Mesenchymal stem cell (in vitro differentiated cells and primary cell): ENCODE measurements at regions not wholly inside any gene's neighbourhood (a gene's known extent, or its start where the extent isn't known, plus 50 kb on each side); places are given as distances from the start of the nearest gene placed in this dataset.

Source experiments
- DNase-seq: peaks from one replicate; pipeline ENCODE4 v3.0.0-alpha.2; 2013
- H2AFZ ChIP-seq: one replicate; pipeline ENCODE4 v1.6.1; 2013; ENCODE audit warnings: low read depth, mild to moderate bottlenecking, control low read depth, inconsistent platforms, low read length, moderate library complexity
- H2AK5ac ChIP-seq: 2 replicates; pipeline ENCODE4 v1.6.1; 2013; ENCODE audit warnings: low read length, moderate library complexity, mild to moderate bottlenecking, inconsistent platforms; ENCODE audit not compliant: severe bottlenecking
- H2BK120ac ChIP-seq: one replicate; pipeline ENCODE4 v1.6.1; 2013; ENCODE audit warnings: low read depth, mild to moderate bottlenecking, inconsistent platforms, low read length, moderate library complexity
- H2BK12ac ChIP-seq, 2 experiments: one replicate each; pipeline ENCODE4 v1.6.1; 2013; ENCODE audit warnings: inconsistent platforms in 2 of 2, low read length in 2 of 2, mild to moderate bottlenecking in 2 of 2, moderate library complexity in 2 of 2, control low read depth in 1 of 2
- H2BK15ac ChIP-seq: one replicate; pipeline ENCODE4 v1.6.1; 2013; ENCODE audit warnings: mild to moderate bottlenecking, low read depth, inconsistent platforms; ENCODE audit not compliant: poor library complexity, severe bottlenecking
- H2BK5ac ChIP-seq: 2 replicates; pipeline ENCODE4 v1.6.1; 2013; ENCODE audit warnings: low read depth, mild to moderate bottlenecking, low read length, control low read depth, inconsistent platforms; ENCODE audit not compliant: poor library complexity, severe bottlenecking
- H3K14ac ChIP-seq, 2 experiments: one replicate each; pipeline ENCODE4 v1.6.1; 2013; ENCODE audit warnings: inconsistent platforms in 2 of 2, low read length in 2 of 2, control low read depth in 1 of 2, mild to moderate bottlenecking in 1 of 2, moderate library complexity in 1 of 2
- H3K18ac ChIP-seq, 2 experiments: one replicate each; pipeline ENCODE4 v1.6.1; 2013; ENCODE audit warnings: inconsistent platforms in 2 of 2, low read length in 2 of 2, control low read depth in 1 of 2, low read depth in 1 of 2, mild to moderate bottlenecking in 1 of 2
- H3K23ac ChIP-seq, 2 experiments: one replicate each; pipeline ENCODE4 v1.6.1; 2013; ENCODE audit warnings: inconsistent platforms in 2 of 2, low read length in 2 of 2, mild to moderate bottlenecking in 2 of 2, moderate library complexity in 2 of 2, control low read depth in 1 of 2
- H3K27ac ChIP-seq: 2 replicates; pipeline ENCODE4 v1.5.1; 2013; ENCODE audit warnings: mild to moderate bottlenecking, moderate library complexity, low read length, control low read depth, inconsistent platforms; ENCODE audit not compliant: poor library complexity, severe bottlenecking
- H3K27me3 ChIP-seq, 2 experiments: 2 replicates each; pipeline versions ENCODE4 v1.6.1 to v1.7.0; 2013; ENCODE audit warnings: low read length in 2 of 2, mild to moderate bottlenecking in 2 of 2, moderate library complexity in 2 of 2, control low read depth in 1 of 2, inconsistent platforms in 1 of 2; ENCODE audit not compliant: control insufficient read depth in 1 of 2, insufficient read depth in 1 of 2
- H3K36me3 ChIP-seq, 2 experiments: 2 replicates each; pipeline versions ENCODE4 v1.6.1 to v1.7.0; 2013; ENCODE audit warnings: low read length in 2 of 2, control low read depth in 1 of 2, inconsistent platforms in 1 of 2, low read depth in 1 of 2, mild to moderate bottlenecking in 1 of 2; ENCODE audit not compliant: insufficient read depth in 2 of 2, control insufficient read depth in 1 of 2
- H3K4ac ChIP-seq, 2 experiments: one replicate each; pipeline ENCODE4 v1.6.1; 2013; ENCODE audit warnings: inconsistent platforms in 2 of 2, low read length in 2 of 2, mild to moderate bottlenecking in 2 of 2, moderate library complexity in 2 of 2, control low read depth in 1 of 2, low read depth in 1 of 2
- H3K4me1 ChIP-seq: 2 replicates; pipeline ENCODE4 v1.6.1; 2013; ENCODE audit warnings: low read depth, low read length, control low read depth; ENCODE audit not compliant: control insufficient read depth, insufficient read depth
- H3K4me2 ChIP-seq: 2 replicates; pipeline ENCODE4 v1.6.1; 2013; ENCODE audit warnings: low read length, mild to moderate bottlenecking, inconsistent platforms; ENCODE audit not compliant: poor library complexity, severe bottlenecking
- H3K4me3 ChIP-seq, 2 experiments: 2 replicates each; pipeline versions ENCODE4 v1.5.1 to v1.7.0; 2013; ENCODE audit warnings: low read length in 2 of 2, mild to moderate bottlenecking in 2 of 2, control low read depth in 1 of 2, low read depth in 1 of 2; ENCODE audit not compliant: insufficient read depth in 1 of 2
- H3K79me1 ChIP-seq: replicated peaks from 2 replicates; pipeline ENCODE4 v1.6.1; 2013; ENCODE audit warnings: mild to moderate bottlenecking, control low read depth, low read length, inconsistent platforms; ENCODE audit not compliant: poor library complexity, severe bottlenecking
- H3K9ac ChIP-seq: 2 replicates; pipeline ENCODE4 v1.7.0; 2013; ENCODE audit warnings: mild to moderate bottlenecking, low read length, moderate library complexity
- H3K9me3 ChIP-seq: 2 replicates; pipeline ENCODE4 v1.7.0; 2013; ENCODE audit warnings: mild to moderate bottlenecking, low read length; ENCODE audit not compliant: control insufficient read depth
- H4K8ac ChIP-seq: one replicate; pipeline ENCODE4 v1.6.1; 2013; ENCODE audit warnings: inconsistent platforms, mild to moderate bottlenecking, low read length, moderate library complexity
- H4K91ac ChIP-seq: one replicate; pipeline ENCODE4 v1.6.1; 2013; ENCODE audit warnings: mild to moderate bottlenecking, low read length, inconsistent platforms
- WGBS: methylation state at CpG from one replicate; pipeline ENCODE4 v1.1.7; 2013; ENCODE audit warnings: mixed read lengths; 5-methylcytosine and 5-hydroxymethylcytosine counted together

GRCh38 chr1:83632906-83633305 is 366.0 kb downstream of the TTLL7 start:
- H2AK5ac ChIP-seq: no peak overlapping the region
- no peak overlapping the region for H3K27ac ChIP-seq
- no peak overlapping the region for H3K14ac ChIP-seq
- DNase-seq: no peak
- no peak overlapping the region for H3K18ac ChIP-seq
- no peaks in the 10 kb centered on the region for H3K9me3 ChIP-seq
- H3K4ac ChIP-seq: no peak overlapping the region
- H3K4me1 ChIP-seq: no peaks in the 10 kb centered on the region
- H3K4me3 ChIP-seq: no peak overlapping the region
- peaks cover 0 to 3% of the 10 kb centered on the region in 2 experiments for H3K27me3 ChIP-seq
- no peak overlapping the region for H4K8ac ChIP-seq
- no peak overlapping the region for H2BK15ac ChIP-seq
- H3K9ac ChIP-seq: no peak overlapping the region
- no peak overlapping the region for H3K4me2 ChIP-seq
- no peak overlapping the region for H3K23ac ChIP-seq
- no peak overlapping the region for H2BK120ac ChIP-seq
- H2BK12ac ChIP-seq: no peak overlapping the region
- no peak overlapping the region for H4K91ac ChIP-seq
- WGBS: 100% methylated on average over 1 of the region's 1 CpG
- no peak overlapping the region for H2AFZ ChIP-seq
- no peak overlapping the region for H2BK5ac ChIP-seq
- no peaks in the 10 kb centered on the region for H3K79me1 ChIP-seq
- no peaks in the 10 kb centered on the region for H3K36me3 ChIP-seq

GRCh38 chr1:83631851-83632250 is 367.1 kb downstream of the TTLL7 start:
- Histone ChIP-seq H2BK15ac (no peak overlapping the region), H3K4ac (no peak overlapping the region), H3K4me1 (no peaks in the 10 kb centered on the region), H3K18ac (no peak overlapping the region), H3K27ac (no peak overlapping the region), H2AK5ac (no peak overlapping the region), H3K79me1 (no peaks in the 10 kb centered on the region), H4K8ac (no peak overlapping the region), H3K9ac (no peak overlapping the region), H3K4me2 (no peak overlapping the region), H3K23ac (no peak overlapping the region), H2BK5ac (no peak overlapping the region), H2BK120ac (no peak overlapping the region), H3K27me3 (peaks cover 0 to 3% of the 10 kb centered on the region in 2 experiments), H3K36me3 (no peaks in the 10 kb centered on the region), H3K4me3 (no peak overlapping the region), H2BK12ac (no peak overlapping the region), H4K91ac (no peak overlapping the region), H2AFZ (no peak overlapping the region), H3K9me3 (no peaks in the 10 kb centered on the region), H3K14ac (no peak overlapping the region)
- WGBS: 98% methylated on average over 6 of the region's 6 CpGs
- DNase-seq: no peak

GRCh38 chr1:83627045-83627444 is 371.9 kb downstream of the TTLL7 start:
- Histone ChIP-seq H3K14ac (no peak overlapping the region), H3K4me2 (no peak overlapping the region), H3K36me3 (no peaks in the 10 kb centered on the region), H4K8ac (no peak overlapping the region), H2BK120ac (no peak overlapping the region), H3K9ac (no peak overlapping the region), H3K23ac (no peak overlapping the region), H2AFZ (no peak overlapping the region), H2BK12ac (no peak overlapping the region), H2AK5ac (no peak overlapping the region), H2BK5ac (no peak overlapping the region), H3K4me1 (peaks cover 1% of the 10 kb centered on the region), H3K79me1 (no peaks in the 10 kb centered on the region), H3K4me3 (no peak overlapping the region), H3K4ac (no peak overlapping the region), H3K27ac (no peak overlapping the region), H2BK15ac (no peak overlapping the region), H3K18ac (no peak overlapping the region), H3K9me3 (no peaks in the 10 kb centered on the region), H4K91ac (no peak overlapping the region), H3K27me3 (peaks cover 0 to 3% of the 10 kb centered on the region in 2 experiments)
- 76% methylated on average over 1 of the region's 1 CpG for WGBS
- DNase-seq: no peak

GRCh38 chr1:83626603-83627002 is 372.3 kb downstream of the TTLL7 start:
- no peak overlapping the region for H4K91ac ChIP-seq

More at GRCh38 chr1:83626603-83627002, 372.3 kb downstream of the TTLL7 start:
- 71% methylated on average over 1 of the region's 1 CpG for WGBS
- no peak overlapping the region for H3K14ac ChIP-seq
- H2BK5ac ChIP-seq: no peak overlapping the region
- no peaks in the 10 kb centered on the region for H3K79me1 ChIP-seq
- H3K27ac ChIP-seq: no peak overlapping the region
- H3K27me3 ChIP-seq: no peaks in the 10 kb centered on the region
- H2AK5ac ChIP-seq: no peak overlapping the region
- H3K4me2 ChIP-seq: no peak overlapping the region
- DNase-seq: no peak
- no peak overlapping the region for H3K9ac ChIP-seq
- H3K4ac ChIP-seq: no peak overlapping the region
- H3K9me3 ChIP-seq: no peaks in the 10 kb centered on the region
- H3K18ac ChIP-seq: no peak overlapping the region
- no peak overlapping the region for H2BK120ac ChIP-seq
- no peak overlapping the region for H2BK15ac ChIP-seq
- H3K4me3 ChIP-seq: no peak overlapping the region
- no peaks in the 10 kb centered on the region for H3K36me3 ChIP-seq
- H4K8ac ChIP-seq: no peak overlapping the region
- H2AFZ ChIP-seq: no peak overlapping the region
- H3K23ac ChIP-seq: no peak overlapping the region
- H3K4me1 ChIP-seq: peaks cover 1% of the 10 kb centered on the region
- H2BK12ac ChIP-seq: no peak overlapping the region
